ENCODE measurements at regions not wholly inside any gene's neighbourhood (a gene's known extent, or its start where the extent isn't known, plus 50 kb on each side); places are given as distances from the start of the nearest gene placed in this dataset.
A peak's percentile ranks its signal among the peaks of the same experiment; 100 is the strongest.

DNA sequence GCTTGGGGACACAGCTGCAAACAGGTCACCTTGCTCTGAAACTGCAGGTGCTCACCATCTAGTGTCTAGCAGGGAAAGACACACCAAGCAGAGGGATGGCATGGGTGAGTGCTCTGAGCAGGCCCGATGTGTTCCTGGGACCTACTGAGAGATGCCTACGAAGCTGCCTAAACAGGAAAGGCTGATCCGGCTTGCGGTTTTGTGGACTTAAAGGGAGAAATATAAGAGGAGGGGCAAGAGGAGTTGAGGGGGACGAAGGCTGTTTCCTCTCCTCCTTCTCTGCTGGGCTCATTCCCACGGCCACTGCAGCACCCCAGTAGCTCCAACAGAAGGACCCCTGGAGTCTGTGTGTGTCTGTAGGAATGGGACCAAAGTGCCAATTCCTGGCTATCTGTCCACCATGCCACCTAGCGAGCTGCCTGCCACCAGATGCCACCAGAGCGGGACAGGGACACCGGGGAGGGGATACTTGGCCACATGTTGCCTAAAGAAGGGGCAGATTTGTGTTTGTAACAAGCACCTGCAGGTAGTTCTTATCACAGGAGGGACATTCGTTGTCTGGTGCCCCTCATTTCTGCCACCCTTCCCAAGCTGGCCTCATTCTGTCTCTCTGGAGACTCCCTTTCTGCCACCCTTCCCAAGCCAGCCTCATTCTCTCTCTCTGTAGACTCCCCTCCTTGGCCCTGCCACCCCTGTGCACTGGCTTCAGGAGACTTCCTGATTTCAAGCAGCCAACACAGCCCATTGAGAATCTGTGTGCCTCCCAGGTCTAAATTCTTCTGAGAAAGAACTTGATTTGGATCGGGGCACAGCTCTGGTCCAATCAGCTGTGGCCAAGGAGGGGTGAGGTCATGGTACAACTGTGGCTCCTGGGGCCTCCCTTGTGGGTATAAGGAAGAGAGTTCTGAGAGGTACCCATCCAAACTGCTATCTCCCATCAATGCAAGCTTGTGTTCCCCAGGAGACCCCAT lies 221.8 kb downstream of the ANKRD60 start:
- ATAC-seq (ENCODE audit: low read depth) (no peak), DNase-seq (ENCODE audit: low spot score) (peak; percentile 63)
- Histone ChIP-seq H3K27ac (ENCODE audit: poor library complexity, severe bottlenecking) (no peak overlapping the region), H3K9me3 (ENCODE audit: severe bottlenecking) (no peaks in the 10 kb centered on the region), H3K36me3 (ENCODE audit: low read depth) (no peaks in the 10 kb centered on the region), H3K4me1 (ENCODE audit: insufficient read depth, poor library complexity, severe bottlenecking) (no peaks in the 10 kb centered on the region), H3K27me3 (ENCODE audit: insufficient read depth, poor library complexity, severe bottlenecking) (no peaks in the 10 kb centered on the region), H3K4me3 (ENCODE audit: severe bottlenecking) (no peak overlapping the region)
- TF ChIP-seq, protein P1, sequence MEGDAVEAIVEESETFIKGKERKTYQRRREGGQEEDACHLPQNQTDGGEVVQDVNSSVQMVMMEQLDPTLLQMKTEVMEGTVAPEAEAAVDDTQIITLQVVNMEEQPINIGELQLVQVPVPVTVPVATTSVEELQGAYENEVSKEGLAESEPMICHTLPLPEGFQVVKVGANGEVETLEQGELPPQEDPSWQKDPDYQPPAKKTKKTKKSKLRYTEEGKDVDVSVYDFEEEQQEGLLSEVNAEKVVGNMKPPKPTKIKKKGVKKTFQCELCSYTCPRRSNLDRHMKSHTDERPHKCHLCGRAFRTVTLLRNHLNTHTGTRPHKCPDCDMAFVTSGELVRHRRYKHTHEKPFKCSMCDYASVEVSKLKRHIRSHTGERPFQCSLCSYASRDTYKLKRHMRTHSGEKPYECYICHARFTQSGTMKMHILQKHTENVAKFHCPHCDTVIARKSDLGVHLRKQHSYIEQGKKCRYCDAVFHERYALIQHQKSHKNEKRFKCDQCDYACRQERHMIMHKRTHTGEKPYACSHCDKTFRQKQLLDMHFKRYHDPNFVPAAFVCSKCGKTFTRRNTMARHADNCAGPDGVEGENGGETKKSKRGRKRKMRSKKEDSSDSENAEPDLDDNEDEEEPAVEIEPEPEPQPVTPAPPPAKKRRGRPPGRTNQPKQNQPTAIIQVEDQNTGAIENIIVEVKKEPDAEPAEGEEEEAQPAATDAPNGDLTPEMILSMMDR (IDR thresholded peaks at IDR 0.05; ENCODE audit: poor library complexity, severe bottlenecking), result no peak

DNA sequence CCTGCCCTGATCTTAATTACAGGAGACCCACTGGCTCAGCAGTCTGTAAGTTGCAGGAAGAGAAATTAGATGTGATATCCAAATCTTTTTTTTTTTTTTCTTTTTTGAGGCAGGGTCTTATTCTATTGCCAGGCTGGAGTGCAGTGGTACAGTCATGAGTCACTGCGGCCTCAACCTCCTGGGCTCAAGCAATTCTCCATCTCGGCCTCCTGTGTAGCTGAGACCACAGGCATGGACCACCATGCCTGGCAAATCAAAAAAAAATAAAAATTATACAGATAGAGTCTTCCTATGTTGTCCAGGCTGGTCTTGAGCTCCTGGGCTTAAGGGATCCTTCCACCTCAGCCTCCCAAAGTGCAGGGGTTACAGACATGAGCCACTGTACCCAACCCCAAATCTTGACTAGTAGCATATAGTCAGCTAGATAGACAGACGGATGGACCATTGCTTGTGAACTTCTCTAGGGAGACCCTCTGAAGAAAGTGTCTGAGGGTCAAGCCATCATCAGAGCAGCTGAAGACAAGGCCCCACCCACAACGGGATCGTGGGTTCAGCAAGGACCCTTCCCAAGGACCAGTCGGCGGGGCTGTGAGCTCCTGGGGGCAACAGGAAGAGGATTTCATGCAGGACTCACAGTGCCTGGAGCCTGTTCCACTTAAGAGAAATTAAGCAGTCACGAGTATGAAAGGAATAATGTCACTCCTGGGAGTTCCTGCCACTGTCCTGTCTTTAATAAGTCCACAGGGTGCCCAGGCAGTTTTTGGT lies 222.7 kb downstream of the ANKRD60 start:
- H3K27ac ChIP-seq (ENCODE audit: poor library complexity, severe bottlenecking), result no peak overlapping the region
- DNase-seq (ENCODE audit: low spot score), result peak; percentile 76
- H3K4me3 ChIP-seq (ENCODE audit: severe bottlenecking), result no peak overlapping the region
- TF ChIP-seq, protein P1 (IDR thresholded peaks at IDR 0.05; ENCODE audit: poor library complexity, severe bottlenecking), result no peak
- H3K9me3 ChIP-seq (ENCODE audit: severe bottlenecking), result no peaks in the 10 kb centered on the region
- H3K36me3 ChIP-seq (ENCODE audit: low read depth), result no peaks in the 10 kb centered on the region
- no peaks in the 10 kb centered on the region for H3K4me1 ChIP-seq (ENCODE audit: insufficient read depth, poor library complexity, severe bottlenecking)
- H3K27me3 ChIP-seq (ENCODE audit: insufficient read depth, poor library complexity, severe bottlenecking), result no peaks in the 10 kb centered on the region
- ATAC-seq (ENCODE audit: low read depth), result no peak

DNA sequence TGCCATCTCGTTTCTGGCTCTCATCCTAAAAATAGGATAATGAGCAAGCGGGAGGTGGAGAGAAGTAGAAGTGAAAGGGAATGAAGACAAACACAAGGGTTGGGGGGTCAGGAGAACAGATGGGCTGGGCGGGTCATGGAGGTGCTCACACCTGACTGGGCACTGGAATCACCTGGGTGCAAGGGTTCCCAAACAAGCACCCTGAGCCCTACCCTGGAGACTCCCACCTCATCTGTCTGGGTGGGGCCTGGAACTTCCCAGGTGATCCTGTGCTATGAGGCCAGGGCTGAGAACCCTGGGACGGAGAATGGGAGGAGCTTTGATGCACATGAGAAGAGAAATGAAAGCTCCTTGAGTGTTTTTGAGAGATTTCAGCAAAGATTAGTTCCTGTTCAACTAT lies 223.6 kb downstream of the ANKRD60 start:
- Histone ChIP-seq H3K27me3 (ENCODE audit: insufficient read depth, poor library complexity, severe bottlenecking) (no peaks in the 10 kb centered on the region), H3K27ac (ENCODE audit: poor library complexity, severe bottlenecking) (no peak overlapping the region), H3K4me1 (ENCODE audit: insufficient read depth, poor library complexity, severe bottlenecking) (no peaks in the 10 kb centered on the region), H3K4me3 (ENCODE audit: severe bottlenecking) (no peak overlapping the region), H3K36me3 (ENCODE audit: low read depth) (no peaks in the 10 kb centered on the region), H3K9me3 (ENCODE audit: severe bottlenecking) (no peaks in the 10 kb centered on the region)
- ATAC-seq (ENCODE audit: low read depth), result no peak
- DNase-seq (ENCODE audit: low spot score), result peak; percentile 66
- TF ChIP-seq, protein P1 (IDR thresholded peaks at IDR 0.05; ENCODE audit: poor library complexity, severe bottlenecking), result no peak

DNA sequence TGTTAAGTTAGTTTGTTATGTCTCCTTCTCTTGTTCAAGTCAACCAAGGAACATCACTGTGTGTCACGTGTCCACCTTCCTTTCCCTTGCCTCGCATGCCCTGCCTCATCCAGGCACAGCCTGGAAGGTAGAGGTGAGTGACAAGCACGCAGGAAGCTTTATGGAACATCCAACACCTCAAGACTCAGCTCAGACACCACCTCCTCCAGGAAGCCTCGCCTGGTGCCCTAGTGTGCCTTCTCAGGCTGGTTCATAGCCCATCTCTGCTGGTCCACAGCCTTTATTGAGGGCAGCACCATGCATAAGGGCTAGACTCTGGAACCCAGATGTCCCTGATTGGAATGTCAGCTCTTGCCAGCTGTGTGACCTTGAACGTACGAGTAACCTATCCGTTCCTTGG lies 224.3 kb downstream of the ANKRD60 start:
- H3K36me3 ChIP-seq (ENCODE audit: low read depth), result no peaks in the 10 kb centered on the region
- DNase-seq (ENCODE audit: low spot score) (peak; percentile 61), ATAC-seq (ENCODE audit: low read depth) (no peak)
- H3K27ac ChIP-seq (ENCODE audit: poor library complexity, severe bottlenecking), result no peak overlapping the region
- no peak overlapping the region for H3K4me3 ChIP-seq (ENCODE audit: severe bottlenecking)
- no peaks in the 10 kb centered on the region for H3K9me3 ChIP-seq (ENCODE audit: severe bottlenecking)
- H3K27me3 ChIP-seq (ENCODE audit: insufficient read depth, poor library complexity, severe bottlenecking), result no peaks in the 10 kb centered on the region
- TF ChIP-seq, protein P1 (IDR thresholded peaks at IDR 0.05; ENCODE audit: poor library complexity, severe bottlenecking), result no peak
- H3K4me1 ChIP-seq (ENCODE audit: insufficient read depth, poor library complexity, severe bottlenecking), result no peaks in the 10 kb centered on the region

All from RWPE2 (cell line).